ENCODE measurements at regions not wholly inside any gene's neighbourhood (a gene's known extent, or its start where the extent isn't known, plus 50 kb on each side); places are given as distances from the start of the nearest gene placed in this dataset.

- H3K4me3 ChIP-seq: no peak overlapping the region
Measured at GRCh38 chr11:19311308-19312030, 70.7 kb upstream of the E2F8 start.

GRCh38 chr11:19307498-19307897 lies 66.8 kb upstream of the E2F8 start:
- intact Hi-C loops (cut with DNase I): loop anchor here in 1 of 2 donors (10.0 kb wide), 1 partner anchor 437 kb away; no protein-coding TSS in a partner anchor
- TF ChIP-seq CTCF (IDR thresholded peaks at IDR 0.05) (no peak), POLR2A (IDR thresholded peaks at IDR 0.05) (no peak)
- 42 to 58% (median 50%) methylated on average over 6 of the region's 6 CpGs for WGBS, 4 donors

More at GRCh38 chr11:19311308-19312030, 70.7 kb upstream of the E2F8 start:
- Histone ChIP-seq H3K27me3 (no peaks in the 10 kb centered on the region), H3K9me3 (replicated peaks in 1 of 3) (no peaks in the 10 kb centered on the region), H3K36me3 (replicated peaks in 1 of 2) (no peaks in the 10 kb centered on the region), H3K4me1 (replicated peaks in 1 of 2) (peaks cover 0 to 5% of the 10 kb centered on the region in 2 donors), H3K27ac (no peak overlapping the region)
- 27 to 36% (median 30%) methylated on average over 3 of the region's 3 CpGs for WGBS, 4 donors
- TF ChIP-seq POLR2A (IDR thresholded peaks at IDR 0.05) (no peak), CTCF (IDR thresholded peaks at IDR 0.05) (peak; percentile 72 to 89 (median 82))
- intact Hi-C loops (cut with DNase I): loop anchor here (2.0 to 5.0 kb wide), 2 partner anchors 241 kb away; no protein-coding TSS in a partner anchor
- peak; percentile 58 to 87 (median 77) for DNase-seq

GRCh38 chr11:19306179-19306944 lies 65.6 kb upstream of the E2F8 start:
- TF ChIP-seq CTCF (IDR thresholded peaks at IDR 0.05) (no peak), POLR2A (IDR thresholded peaks at IDR 0.05) (no peak)
- DNase-seq: peak in 1 of 7 donors; percentile 60
- H3K27me3 ChIP-seq: no peaks in the 10 kb centered on the region
- intact Hi-C loops (cut with DNase I): loop anchor here in 1 of 2 donors (10.0 kb wide), 1 partner anchor 438 kb away; no protein-coding TSS in a partner anchor
- no peak overlapping the region for H3K27ac ChIP-seq
- H3K9me3 ChIP-seq (replicated peaks in 1 of 3): no peaks in the 10 kb centered on the region
- no peaks in the 10 kb centered on the region for H3K36me3 ChIP-seq (replicated peaks in 1 of 2)
- H3K4me3 ChIP-seq: no peak overlapping the region
- 72 to 83% (median 75%) methylated on average over 8 to 9 of the region's 9 CpGs for WGBS, 4 donors
- H3K4me1 ChIP-seq (replicated peaks in 1 of 2): no peaks in the 10 kb centered on the region

More at GRCh38 chr11:19307498-19307897, 66.8 kb upstream of the E2F8 start:
- Histone ChIP-seq H3K4me3 (no peak overlapping the region), H3K9me3 (replicated peaks in 1 of 3) (no peaks in the 10 kb centered on the region), H3K36me3 (replicated peaks in 1 of 2) (no peaks in the 10 kb centered on the region), H3K27me3 (no peaks in the 10 kb centered on the region), H3K4me1 (replicated peaks in 1 of 2) (no peaks in the 10 kb centered on the region), H3K27ac (no peak overlapping the region)
- no peak for DNase-seq

- Histone ChIP-seq H3K27me3 (peaks cover 3% of the 10 kb centered on the region), H3K4me3 (no peak overlapping the region), H3K9me3 (replicated peaks in 1 of 3) (no peaks in the 10 kb centered on the region), H3K4me1 (replicated peaks in 1 of 2) (no peaks in the 10 kb centered on the region), H3K27ac (no peak overlapping the region), H3K36me3 (replicated peaks in 1 of 2) (no peaks in the 10 kb centered on the region)
- intact Hi-C loops (cut with DNase I): loop anchor here in 1 of 2 donors (10.0 kb wide), 1 partner anchor 443 kb away; no protein-coding TSS in a partner anchor
- TF ChIP-seq CTCF (IDR thresholded peaks at IDR 0.05) (no peak), POLR2A (IDR thresholded peaks at IDR 0.05) (no peak)
- DNase-seq: no peak
- 94 to 100% (median 98%) methylated on average over 1 of the region's 1 CpG for WGBS, 4 donors
Measured at GRCh38 chr11:19301361-19301760, 60.6 kb upstream of the E2F8 start.

Measured in adrenal gland (tissue), 9 donors.